T-cell (primary cell): ENCODE measurements at regions not wholly inside any gene's neighbourhood (a gene's known extent, or its start where the extent isn't known, plus 50 kb on each side); places are given as distances from the start of the nearest gene placed in this dataset.

Source experiments
- ATAC-seq, 4 experiments: fragments of 200-7000 bp in 3 of 4; fragments of 150-1000 bp in 1 of 4; cut with Tn5 transposase; replicated peaks in 1 of 4; 1 replicate in 3 of 4; 2 replicates in 1 of 4; pipeline ENCODE4 v1.10.0; 2021; ENCODE audit warnings: moderate library complexity in 3 of 4, mild to moderate bottlenecking in 2 of 4, moderate number of reproducible peaks in 1 of 4
- CTCF ChIA-PET, 2 donors: fragments of 300-600 bp; sonication (Branson Sonifier 250); formaldehyde crosslinking; loops; one replicate each; lab custom pipeline; 2022; ENCODE audit warnings: antibody characterized with exemption in 2 of 2; lab: Charles Lee
- POLR2A ChIA-PET, 2 donors: fragments of 300-600 bp; sonication (Branson Sonifier 250); formaldehyde crosslinking; loops; one replicate each; lab custom pipeline; 2022; ENCODE audit warnings: antibody characterized with exemption in 2 of 2; lab: Charles Lee
- DNase-seq, 35 experiments: peaks; one replicate each; pipeline versions ENCODE4 v3.0.0 to v3.0.0-alpha.2; 2013 to 2023
- H3K27ac ChIP-seq: one replicate; pipeline ENCODE4 v1.5.1; 2013; ENCODE audit warnings: low read length
- H3K27me3 ChIP-seq, 2 experiments: replicated peaks in 1 of 2; 1 replicate in 1 of 2; 2 replicates in 1 of 2; pipeline versions ENCODE4 v1.6.1 to v1.7.0; 2013; ENCODE audit warnings: low read length in 1 of 2, mixed read lengths in 1 of 2; ENCODE audit not compliant: control insufficient read depth in 2 of 2, insufficient read depth in 2 of 2; ENCODE audit errors: extremely low read depth in 1 of 2
- H3K36me3 ChIP-seq, 2 donors: 1 replicate in 1 of 2; 2 replicates in 1 of 2; pipeline versions ENCODE4 v1.6.1 to v1.7.0; 2013; ENCODE audit warnings: low read length in 1 of 2; ENCODE audit not compliant: control insufficient read depth in 2 of 2, insufficient read depth in 1 of 2; ENCODE audit errors: extremely low read depth in 1 of 2
- H3K4me1 ChIP-seq, 2 experiments: 1 replicate in 1 of 2; 2 replicates in 1 of 2; pipeline versions ENCODE4 v1.6.1 to v1.7.0; 2013; ENCODE audit warnings: low read length in 2 of 2, mixed read lengths in 1 of 2; ENCODE audit not compliant: insufficient read depth in 2 of 2, control insufficient read depth in 1 of 2; ENCODE audit errors: extremely low read depth in 1 of 2
- H3K4me3 ChIP-seq, 2 donors: 1 replicate in 1 of 2; 2 replicates in 1 of 2; pipeline versions ENCODE4 v1.5.1 to v1.7.0; 2013; ENCODE audit warnings: mild to moderate bottlenecking in 2 of 2, low read length in 1 of 2, moderate library complexity in 1 of 2; ENCODE audit not compliant: control insufficient read depth in 1 of 2; ENCODE audit errors: extremely low read depth in 1 of 2
- H3K9me3 ChIP-seq: 2 replicates; pipeline ENCODE4 v1.7.0; 2013
- H3K27ac Mint-ChIP-seq, 2 donors: one replicate each; pipeline ENCODE4 v1.8.0; 2020 to 2021; ENCODE audit warnings: mild to moderate bottlenecking in 2 of 2, mixed read lengths in 2 of 2
- H3K27me3 Mint-ChIP-seq, 2 donors: one replicate each; pipeline ENCODE4 v1.8.0; 2021 to 2022; ENCODE audit warnings: mixed read lengths in 2 of 2
- H3K36me3 Mint-ChIP-seq: one replicate; pipeline ENCODE4 v1.8.0; 2021; ENCODE audit warnings: mixed read lengths
- H3K4me1 Mint-ChIP-seq, 3 donors: one replicate each; pipeline ENCODE4 v1.8.0; 2020 to 2022; ENCODE audit warnings: mixed read lengths in 3 of 3, mild to moderate bottlenecking in 1 of 3
- H3K4me3 Mint-ChIP-seq, 3 donors: one replicate each; pipeline ENCODE4 v1.8.0; 2020 to 2022; ENCODE audit warnings: mild to moderate bottlenecking in 3 of 3, mixed read lengths in 3 of 3, moderate library complexity in 3 of 3
- H3K9me3 Mint-ChIP-seq, 3 donors: one replicate each; pipeline ENCODE4 v1.8.0; 2020 to 2022; ENCODE audit warnings: mixed read lengths in 3 of 3
- WGBS: methylation state at CpG from one replicate; pipeline ENCODE4 v1.1.5; 2013; ENCODE audit warnings: missing lambda C conversion rate; ENCODE audit not compliant: insufficient coverage; 5-methylcytosine and 5-hydroxymethylcytosine counted together

DNA sequence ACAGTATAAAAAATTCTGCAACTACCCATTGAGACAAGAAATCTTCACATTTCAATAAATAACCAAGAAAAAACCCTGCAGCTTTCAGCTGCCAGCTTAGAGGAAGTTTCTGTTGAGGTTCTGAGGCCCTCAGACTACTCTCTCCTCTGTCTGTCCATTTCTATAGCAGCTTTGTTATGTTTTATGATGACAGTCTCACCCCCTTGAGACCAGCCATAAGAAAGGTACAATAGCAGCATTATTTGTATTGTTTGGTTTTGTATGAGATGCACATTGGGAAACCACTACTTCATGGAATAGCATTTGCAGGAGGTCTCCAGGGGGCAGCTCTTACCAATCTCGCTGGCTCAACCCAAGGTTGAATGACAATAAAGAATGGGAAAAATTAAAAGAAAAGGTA lies 334.6 kb upstream of the VRK2 start:
- H3K36me3 Mint-ChIP-seq = no peaks in the 10 kb centered on the region
- WGBS = no CpG with 5 or more reads among the region's 1 CpG
- no peaks in the 10 kb centered on the region for H3K9me3 Mint-ChIP-seq
- POLR2A ChIA-PET = no interaction called here
- DNase-seq = no peak
- Histone ChIP-seq H3K9me3 (no peaks in the 10 kb centered on the region), H3K27ac (no peak overlapping the region), H3K4me3 (no peak overlapping the region), H3K27me3 (no peaks in the 10 kb centered on the region), H3K36me3 (no peaks in the 10 kb centered on the region), H3K4me1 (no peaks in the 10 kb centered on the region)
- no peak overlapping the region for H3K4me3 Mint-ChIP-seq
- no peaks in the 10 kb centered on the region for H3K27me3 Mint-ChIP-seq
- CTCF ChIA-PET = no interaction called here
- H3K4me1 Mint-ChIP-seq = no peaks in the 10 kb centered on the region
- H3K27ac Mint-ChIP-seq = no peak overlapping the region
- ATAC-seq = no peak

DNA sequence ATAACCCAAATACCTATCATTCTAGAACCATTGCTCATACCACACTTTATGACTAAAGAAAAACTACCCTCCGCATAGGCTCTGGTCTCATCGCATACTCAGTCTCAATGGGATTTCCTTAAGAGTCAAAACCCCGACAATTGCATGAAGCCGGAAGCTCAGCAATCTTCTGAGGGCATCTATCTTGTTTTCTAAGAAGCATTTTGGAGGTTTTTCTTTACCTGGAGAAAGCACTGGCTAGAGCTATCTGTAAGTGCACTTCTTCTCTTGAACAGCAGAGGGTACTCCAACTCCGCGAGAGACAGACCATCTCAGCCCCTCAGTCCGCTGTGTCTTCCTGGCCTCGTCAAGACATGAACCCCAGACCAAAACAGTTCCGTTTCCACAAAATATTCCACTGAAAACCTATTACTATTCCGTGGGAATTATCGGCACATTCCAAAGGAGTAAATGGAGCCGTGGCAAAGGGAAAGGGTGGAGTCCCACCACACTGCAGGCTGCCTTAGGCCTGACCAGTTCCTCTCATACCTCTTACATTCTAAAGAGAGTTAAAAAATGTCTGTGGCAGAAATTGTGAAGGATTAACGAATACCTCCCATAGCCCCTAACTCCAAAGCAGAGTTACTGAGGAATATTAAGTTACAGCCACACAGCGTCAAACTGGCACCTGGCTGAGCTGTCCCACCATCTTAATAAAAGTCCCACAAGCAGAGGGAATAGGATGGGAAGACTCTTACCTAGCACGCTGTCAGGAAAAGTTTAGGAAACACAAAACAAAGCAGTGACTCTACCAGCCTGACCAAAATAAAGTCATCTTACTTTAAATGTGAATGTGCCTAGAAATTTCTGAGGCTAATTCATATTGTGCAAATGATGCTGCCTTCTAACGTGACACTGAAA lies 325.6 kb upstream of the VRK2 start:
- peaks cover 0 to 4% of the 10 kb centered on the region in 2 experiments for H3K4me1 ChIP-seq
- ChIA-PET CTCF (no interaction called here), POLR2A (no interaction called here)
- H3K27ac ChIP-seq = no peak overlapping the region
- no peaks in the 10 kb centered on the region for H3K36me3 ChIP-seq
- no peaks in the 10 kb centered on the region for H3K9me3 ChIP-seq
- ATAC-seq (peak; percentile 45 to 67 (median 62)), DNase-seq (peak in 17 of 35 experiments; percentile 0 to 49 (median 2))
- H3K27me3 ChIP-seq = no peaks in the 10 kb centered on the region
- H3K36me3 Mint-ChIP-seq = no peaks in the 10 kb centered on the region
- no peak overlapping the region for H3K4me3 Mint-ChIP-seq
- no peak overlapping the region for H3K27ac Mint-ChIP-seq
- H3K9me3 Mint-ChIP-seq = no peaks in the 10 kb centered on the region
- no peak overlapping the region for H3K4me3 ChIP-seq
- 20% methylated on average over 6 of the region's 16 CpGs for WGBS
- peaks cover 6 to 12% (median 8%) of the 10 kb centered on the region in 3 donors for H3K4me1 Mint-ChIP-seq
- H3K27me3 Mint-ChIP-seq = peaks cover 0 to 4% of the 10 kb centered on the region in 2 donors

DNA sequence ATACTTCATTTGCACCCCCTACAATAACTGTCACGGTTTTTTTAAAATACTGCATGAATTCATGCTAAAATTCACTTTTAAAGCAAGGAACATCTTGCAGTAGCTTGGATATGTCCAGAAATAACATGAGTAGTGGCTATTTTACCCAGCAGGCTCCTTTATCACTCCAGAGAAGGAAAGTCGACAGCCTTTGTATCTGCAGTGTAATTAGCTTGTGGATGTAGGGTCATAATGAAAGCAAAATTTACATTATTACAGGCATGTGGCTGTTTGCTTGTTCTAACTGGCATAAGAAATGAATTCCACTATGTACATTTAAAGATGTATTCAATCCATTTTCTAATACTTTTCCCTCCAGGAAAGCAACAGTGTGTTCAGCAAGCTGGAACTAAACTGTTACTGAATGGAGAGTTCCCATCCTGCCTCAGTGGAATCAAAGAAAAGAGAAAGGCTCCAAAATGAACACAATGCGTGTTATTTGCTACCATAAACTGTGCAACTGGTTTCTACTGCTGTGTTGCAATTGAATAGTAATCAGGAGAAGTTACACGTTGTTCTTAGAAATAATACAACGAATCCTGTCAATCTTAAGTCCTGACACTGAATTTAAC lies 321.2 kb upstream of the VRK2 start:
- H3K4me1 Mint-ChIP-seq = peaks cover 5 to 6% (median 6%) of the 10 kb centered on the region in 3 donors
- H3K4me3 Mint-ChIP-seq = no peak overlapping the region
- WGBS = 100% methylated on average over 1 of the region's 5 CpGs
- ATAC-seq (no peak), DNase-seq (no peak)
- H3K4me1 ChIP-seq = peaks cover 0 to 4% of the 10 kb centered on the region in 2 experiments
- ChIA-PET POLR2A (no interaction called here), CTCF (no interaction called here)
- H3K27ac ChIP-seq = no peak overlapping the region
- H3K27me3 Mint-ChIP-seq = peaks cover 0 to 1% of the 10 kb centered on the region in 2 donors
- no peaks in the 10 kb centered on the region for H3K9me3 ChIP-seq
- no peaks in the 10 kb centered on the region for H3K27me3 ChIP-seq
- H3K36me3 Mint-ChIP-seq = no peaks in the 10 kb centered on the region
- H3K36me3 ChIP-seq = no peaks in the 10 kb centered on the region
- no peak overlapping the region for H3K27ac Mint-ChIP-seq
- no peaks in the 10 kb centered on the region for H3K9me3 Mint-ChIP-seq
- H3K4me3 ChIP-seq = no peak overlapping the region

DNA sequence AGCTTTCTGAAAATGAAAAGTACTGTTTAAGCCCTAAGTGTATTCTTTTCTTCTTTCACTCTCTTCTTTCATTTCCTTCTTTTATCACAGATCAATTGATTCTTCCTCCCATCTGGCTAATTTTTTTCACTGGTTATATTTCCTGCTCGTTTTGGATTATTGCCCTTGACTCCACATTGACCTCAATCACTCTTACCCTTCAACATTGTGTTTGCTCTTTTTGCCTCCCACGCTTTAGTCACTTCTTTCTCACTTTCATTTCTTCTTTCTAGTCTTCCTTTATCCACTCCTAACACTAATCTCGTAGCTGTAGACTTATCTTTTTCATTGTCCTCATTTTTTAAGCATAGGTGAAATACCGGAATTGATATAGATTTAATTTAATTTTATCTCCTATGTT lies 320.3 kb upstream of the VRK2 start:
- Mint-ChIP-seq H3K27ac (no peak overlapping the region), H3K36me3 (no peaks in the 10 kb centered on the region), H3K9me3 (no peaks in the 10 kb centered on the region), H3K4me3 (no peak overlapping the region), H3K27me3 (peaks cover 0 to 1% of the 10 kb centered on the region in 2 donors), H3K4me1 (no peaks in the 10 kb centered on the region)
- Histone ChIP-seq H3K27me3 (no peaks in the 10 kb centered on the region), H3K27ac (no peak overlapping the region), H3K4me3 (no peak overlapping the region), H3K36me3 (no peaks in the 10 kb centered on the region), H3K4me1 (no peaks in the 10 kb centered on the region), H3K9me3 (no peaks in the 10 kb centered on the region)
- POLR2A ChIA-PET = no interaction called here
- no peak for DNase-seq
- no peak for ATAC-seq
- WGBS = 36% methylated on average over 1 of the region's 4 CpGs
- CTCF ChIA-PET = no interaction called here

DNA sequence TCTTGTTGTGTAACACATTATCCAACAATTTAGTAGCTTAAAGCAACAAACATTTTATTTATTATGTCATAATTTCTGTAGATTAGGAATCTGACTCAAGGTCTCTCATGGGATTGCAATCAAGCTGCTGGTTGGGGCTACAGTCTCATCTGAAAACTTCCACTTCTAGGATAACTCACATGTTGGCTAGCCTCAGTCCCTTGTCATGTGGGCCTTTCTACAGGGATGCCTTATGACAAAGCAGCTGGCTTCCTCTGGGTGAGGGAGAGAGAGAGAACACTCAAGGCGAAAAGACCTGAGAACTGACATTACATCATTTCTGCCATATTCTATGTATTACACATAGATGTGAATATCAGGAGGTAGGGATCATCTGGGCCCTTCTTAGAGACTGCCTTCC lies 317.9 kb upstream of the VRK2 start:
- Histone ChIP-seq H3K4me1 (no peaks in the 10 kb centered on the region), H3K4me3 (no peak overlapping the region), H3K27ac (no peak overlapping the region), H3K27me3 (no peaks in the 10 kb centered on the region), H3K36me3 (no peaks in the 10 kb centered on the region), H3K9me3 (no peaks in the 10 kb centered on the region)
- no peaks in the 10 kb centered on the region for H3K36me3 Mint-ChIP-seq
- no peak overlapping the region for H3K4me3 Mint-ChIP-seq
- ChIA-PET CTCF (no interaction called here), POLR2A (no interaction called here)
- ATAC-seq = no peak
- no CpG with 5 or more reads among the region's 1 CpG for WGBS
- H3K27me3 Mint-ChIP-seq = peaks cover 0 to 1% of the 10 kb centered on the region in 2 donors
- no peaks in the 10 kb centered on the region for H3K9me3 Mint-ChIP-seq
- no peaks in the 10 kb centered on the region for H3K4me1 Mint-ChIP-seq
- no peak overlapping the region for H3K27ac Mint-ChIP-seq
- DNase-seq = no peak

DNA sequence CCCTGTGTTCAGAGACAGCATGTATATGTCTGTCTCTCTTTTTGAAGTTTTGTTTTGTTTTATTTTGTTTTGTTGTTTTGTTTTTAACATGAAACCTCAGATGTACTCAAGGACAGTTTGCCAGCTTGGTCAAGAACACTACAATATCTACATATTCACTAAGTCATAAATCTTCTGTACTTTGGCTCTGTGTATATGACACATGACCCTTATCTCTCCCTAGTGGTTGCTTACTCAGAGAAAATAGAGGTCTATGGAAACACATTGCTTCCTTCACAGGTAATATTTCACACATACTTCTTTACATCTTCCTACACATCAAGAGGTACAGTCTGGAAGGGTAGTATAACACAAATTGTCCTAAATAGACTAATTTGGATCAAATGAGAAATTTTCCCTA lies 312.6 kb upstream of the VRK2 start:
- Histone ChIP-seq H3K36me3 (no peaks in the 10 kb centered on the region), H3K4me1 (no peaks in the 10 kb centered on the region), H3K27me3 (no peaks in the 10 kb centered on the region), H3K9me3 (no peaks in the 10 kb centered on the region), H3K27ac (no peak overlapping the region), H3K4me3 (no peak overlapping the region)
- ChIA-PET CTCF (no interaction called here), POLR2A (no interaction called here)
- peaks cover 0 to 1% of the 10 kb centered on the region in 2 donors for H3K27me3 Mint-ChIP-seq
- ATAC-seq = no peak
- peaks cover 0 to 3% (median 3%) of the 10 kb centered on the region in 3 donors for H3K9me3 Mint-ChIP-seq
- H3K36me3 Mint-ChIP-seq = no peaks in the 10 kb centered on the region
- DNase-seq = no peak
- no peak overlapping the region for H3K4me3 Mint-ChIP-seq
- no peaks in the 10 kb centered on the region for H3K4me1 Mint-ChIP-seq
- H3K27ac Mint-ChIP-seq = no peak overlapping the region
